RWPE1 (cell line): ENCODE measurements at regions not wholly inside any gene's neighbourhood (a gene's known extent, or its start where the extent isn't known, plus 50 kb on each side); places are given as distances from the start of the nearest gene placed in this dataset.
A peak's percentile ranks its signal among the peaks of the same experiment; 100 is the strongest.
"Not testable (repeated sequence)": the region's sequence is repeated elsewhere in the genome, so short reads cannot be mapped to it uniquely, and the experiment has no call there.

Experiments
- CTCF ChIA-PET: fragments of 350-600 bp; sonication (Branson Sonifier 250); formaldehyde crosslinking; extraction: SDS; loops from one replicate; lab custom pipeline; 2021; lab: Yijun Ruan, JAX
- POLR2A ChIA-PET: fragments of 400-600 bp; formaldehyde crosslinking; extraction: SDS; loops from one replicate; lab custom pipeline; 2020; ENCODE audit warnings: antibody characterized with exemption; ENCODE audit not compliant: low non-redundant PET; lab: Yijun Ruan, JAX
- DNase-seq: peaks from one replicate; pipeline ENCODE4 v3.0.0; 2012; ENCODE audit warnings: low spot score
- H3K27ac ChIP-seq: fragments of 450-650 bp; 2 replicates; pipeline ENCODE4 v1.5.1; 2017
- CTCF ChIP-seq: fragments of 450-650 bp; conservative IDR thresholded peaks from 2 replicates; pipeline ENCODE4 v1.5.1; 2017; ENCODE audit warnings: low read depth, mild to moderate bottlenecking

GRCh38 chr19:28316464-28316863 lies 896.5 kb downstream of the UQCRFS1 start:
- CTCF ChIA-PET, result no interaction called here
- TF ChIP-seq CTCF, result no peak
- H3K27ac ChIP-seq, result no peak overlapping the region
- POLR2A ChIA-PET, result no interaction called here
- DNase-seq, result no peak

- no peak overlapping the region for H3K27ac ChIP-seq
- ChIA-PET POLR2A (no interaction called here), CTCF (no interaction called here)
- TF ChIP-seq CTCF, result no peak
- DNase-seq, result no peak
Measured at GRCh38 chr19:28314756-28315155, 898.2 kb downstream of the UQCRFS1 start.

- no peak overlapping the region for H3K27ac ChIP-seq
- POLR2A ChIA-PET, result no interaction called here
- DNase-seq, result no peak
- no peak for TF ChIP-seq CTCF
- CTCF ChIA-PET, result no interaction called here
Measured at GRCh38 chr19:28314287-28314686, 898.7 kb downstream of the UQCRFS1 start.

GRCh38 chr19:28313633-28314032 lies 899.3 kb downstream of the UQCRFS1 start:
- DNase-seq, result peak; percentile 23
- ChIA-PET CTCF (interaction anchor here (0.6 kb wide), 2 partner anchors 321 to 432 kb away, joined by 3 read pairs; no protein-coding TSS in a partner anchor), POLR2A (no interaction called here)
- TF ChIP-seq CTCF, result no peak
- H3K27ac ChIP-seq, result no peak overlapping the region

- no peak for DNase-seq
- no peak overlapping the region for H3K27ac ChIP-seq
- ChIA-PET CTCF (no interaction called here), POLR2A (no interaction called here)
- TF ChIP-seq CTCF, result no peak
Measured at GRCh38 chr19:28312269-28312668, 900.7 kb downstream of the UQCRFS1 start.

- DNase-seq, H3K27ac ChIP-seq, POLR2A ChIA-PET, CTCF ChIA-PET: not testable (repeated sequence)
Measured at GRCh38 chr19:28310829-28311228, 902.1 kb downstream of the UQCRFS1 start.

GRCh38 chr19:28309070-28309469 lies 903.9 kb downstream of the UQCRFS1 start:
- DNase-seq, result no peak
- POLR2A ChIA-PET, result no interaction called here
- H3K27ac ChIP-seq, result no peak overlapping the region
- CTCF ChIA-PET, result no interaction called here
- no peak for TF ChIP-seq CTCF
